Fibroblast of lung (primary cell): ENCODE measurements at regions not wholly inside any gene's neighbourhood (a gene's known extent, or its start where the extent isn't known, plus 50 kb on each side); places are given as distances from the start of the nearest gene placed in this dataset.

Experiments used
- CTCF ChIP-seq, 2 donors: IDR thresholded peaks in 1 of 2; conservative IDR thresholded peaks in 1 of 2; 1 replicate in 1 of 2; 2 replicates in 1 of 2; pipeline ENCODE4 v1.5.1; 2011 to 2012; ENCODE audit warnings: low read length in 2 of 2, control low read depth in 1 of 2, inconsistent platforms in 1 of 2, low read depth in 1 of 2, mild to moderate bottlenecking in 1 of 2
- EZH2 ChIP-seq: IDR thresholded peaks from 2 replicates; pipeline ENCODE4 v1.5.1; 2012; ENCODE audit warnings: low read length, control low read depth, mild to moderate bottlenecking; ENCODE audit errors: missing control alignments

GRCh38 chr5:105054406-105054805 lies 1491.8 kb upstream of the NUDT12 start:
- no peak for TF ChIP-seq CTCF (conservative IDR thresholded peaks at IDR 0.05 in 1 of 2, IDR thresholded peaks at IDR 0.05 in 1 of 2; ENCODE audit: low read depth in 1 of 2, low read length in 2 of 2)
- no peak for TF ChIP-seq EZH2
